Gastrocnemius medialis (tissue), 4 donors: ENCODE measurements at regions not wholly inside any gene's neighbourhood (a gene's known extent, or its start where the extent isn't known, plus 50 kb on each side); places are given as distances from the start of the nearest gene placed in this dataset.

ENCODE experiments used
- ATAC-seq, 2 donors: fragments of 150-250 bp; one replicate each; pipeline ENCODE4 v1.9.1; 2016
- DNase-seq, 2 donors: peaks; one replicate each; pipeline ENCODE4 v3.0.0-alpha.2; 2019
- H3K27ac ChIP-seq, 4 donors: fragments of 200-600 bp; sonication (generic); 1 replicate in 1 of 4; 2 replicates in 3 of 4; pipeline ENCODE4 v1.5.1; 2016 to 2018; ENCODE audit warnings: mild to moderate bottlenecking in 2 of 4, moderate library complexity in 1 of 4
- H3K27me3 ChIP-seq, 3 donors: fragments of 200-600 bp; sonication (generic) in 2 of 3; 1 replicate in 1 of 3; 2 replicates in 2 of 3; pipeline versions ENCODE4 v1.5.1 to v1.6.0; 2016 to 2019; ENCODE audit warnings: mild to moderate bottlenecking in 1 of 3, moderate library complexity in 1 of 3
- H3K36me3 ChIP-seq, 2 donors: fragments of 200-600 bp; sonication (generic) in 1 of 2; one replicate each; pipeline ENCODE4 v1.5.1; 2017 to 2018
- H3K4me1 ChIP-seq, 2 donors: fragments of 200-600 bp; sonication (generic) in 1 of 2; one replicate each; pipeline ENCODE4 v1.5.1; 2016 to 2017; ENCODE audit warnings: mild to moderate bottlenecking in 2 of 2
- H3K4me3 ChIP-seq, 4 donors: fragments of 200-600 bp; sonication (generic) in 3 of 4; 1 replicate in 1 of 4; 2 replicates in 3 of 4; pipeline ENCODE4 v1.5.1; 2016 to 2019; ENCODE audit warnings: mild to moderate bottlenecking in 2 of 4
- H3K9me3 ChIP-seq, 3 donors: fragments of 200-600 bp; sonication (generic) in 2 of 3; 1 replicate in 1 of 3; 2 replicates in 2 of 3; pipeline ENCODE4 v1.5.1; 2016 to 2019
- POLR2A ChIP-seq, 2 donors: fragments of 450-650 bp; IDR thresholded peaks; one replicate each; pipeline ENCODE4 v1.6.1; 2017; ENCODE audit warnings: antibody characterized with exemption in 2 of 2, mild to moderate bottlenecking in 2 of 2, moderate library complexity in 2 of 2
- in situ Hi-C, 4 donors: fragments of 200-750 bp; cut with MboI; loops; one replicate each; pipeline versions ENCODE4 v1.15.0 to v1.8.0; 2017; ENCODE audit warnings: low sequenced_read_pairs in 4 of 4
- intact Hi-C: fragments of 100-400 bp; cut with DNase I; formaldehyde crosslinking; loops from one replicate; pipeline ENCODE4 v1.15.1; 2023; ENCODE audit warnings: low total_unique reads
- TF ChIP-seq, protein P1 (sequence below), 5 experiments: fragments of 450-650 bp in 3 of 5; fragments of 200-600 bp in 2 of 5; sonication (generic) in 2 of 5; IDR thresholded peaks in 4 of 5; conservative IDR thresholded peaks in 1 of 5; 1 replicate in 4 of 5; 2 replicates in 1 of 5; pipeline ENCODE4 v1.5.1; 2016 to 2019; ENCODE audit warnings: antibody characterized with exemption in 5 of 5, mild to moderate bottlenecking in 3 of 5, moderate library complexity in 3 of 5

GRCh38 chr18:78773819-78774218, 205.8 kb upstream of the SALL3 start:
- Histone ChIP-seq H3K36me3 (no peaks in the 10 kb centered on the region), H3K4me3 (no peak overlapping the region), H3K27me3 (no peaks in the 10 kb centered on the region), H3K4me1 (no peaks in the 10 kb centered on the region), H3K27ac (no peak overlapping the region), H3K9me3 (no peaks in the 10 kb centered on the region)
- in situ Hi-C loops, result no loop called here
- intact Hi-C loops, result no loop called here
- ATAC-seq (no peak), DNase-seq (no peak)
- TF ChIP-seq, protein P1, sequence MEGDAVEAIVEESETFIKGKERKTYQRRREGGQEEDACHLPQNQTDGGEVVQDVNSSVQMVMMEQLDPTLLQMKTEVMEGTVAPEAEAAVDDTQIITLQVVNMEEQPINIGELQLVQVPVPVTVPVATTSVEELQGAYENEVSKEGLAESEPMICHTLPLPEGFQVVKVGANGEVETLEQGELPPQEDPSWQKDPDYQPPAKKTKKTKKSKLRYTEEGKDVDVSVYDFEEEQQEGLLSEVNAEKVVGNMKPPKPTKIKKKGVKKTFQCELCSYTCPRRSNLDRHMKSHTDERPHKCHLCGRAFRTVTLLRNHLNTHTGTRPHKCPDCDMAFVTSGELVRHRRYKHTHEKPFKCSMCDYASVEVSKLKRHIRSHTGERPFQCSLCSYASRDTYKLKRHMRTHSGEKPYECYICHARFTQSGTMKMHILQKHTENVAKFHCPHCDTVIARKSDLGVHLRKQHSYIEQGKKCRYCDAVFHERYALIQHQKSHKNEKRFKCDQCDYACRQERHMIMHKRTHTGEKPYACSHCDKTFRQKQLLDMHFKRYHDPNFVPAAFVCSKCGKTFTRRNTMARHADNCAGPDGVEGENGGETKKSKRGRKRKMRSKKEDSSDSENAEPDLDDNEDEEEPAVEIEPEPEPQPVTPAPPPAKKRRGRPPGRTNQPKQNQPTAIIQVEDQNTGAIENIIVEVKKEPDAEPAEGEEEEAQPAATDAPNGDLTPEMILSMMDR (IDR thresholded peaks at IDR 0.05 in 4 of 5, conservative IDR thresholded peaks at IDR 0.05 in 1 of 5), result no peak
- TF ChIP-seq POLR2A (IDR thresholded peaks at IDR 0.05), result no peak

DNA sequence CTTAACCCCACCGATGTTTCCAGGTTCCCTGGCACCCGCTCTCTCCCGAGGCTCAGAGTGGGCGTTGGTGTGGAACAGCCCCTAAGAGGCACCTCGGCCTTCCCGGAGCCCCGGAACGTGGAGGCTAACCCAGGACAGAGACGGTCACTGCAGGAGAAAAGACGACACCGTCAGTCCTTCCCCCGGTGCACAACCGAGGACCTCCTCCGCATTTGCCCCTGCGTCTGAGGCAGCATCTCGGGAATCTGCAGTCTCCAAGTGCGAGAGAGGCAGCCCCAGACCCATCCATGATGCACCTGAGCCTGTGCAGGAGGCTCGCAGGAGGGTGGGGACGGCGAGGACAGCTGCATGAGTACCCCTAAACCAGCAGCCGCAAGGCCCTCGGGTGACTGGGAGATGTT, 204.9 kb upstream of the SALL3 start:
- Histone ChIP-seq H3K27me3 (no peaks in the 10 kb centered on the region), H3K4me1 (no peaks in the 10 kb centered on the region), H3K36me3 (no peaks in the 10 kb centered on the region), H3K9me3 (no peaks in the 10 kb centered on the region), H3K4me3 (no peak overlapping the region), H3K27ac (no peak overlapping the region)
- ATAC-seq, result no peak
- intact Hi-C loops (no loop called here), in situ Hi-C loops (no loop called here)
- no peak for DNase-seq
- no peak for TF ChIP-seq POLR2A (IDR thresholded peaks at IDR 0.05)
- TF ChIP-seq, protein P1 (IDR thresholded peaks at IDR 0.05 in 4 of 5, conservative IDR thresholded peaks at IDR 0.05 in 1 of 5), result no peak

- ATAC-seq, result no peak
- Histone ChIP-seq H3K4me1 (no peaks in the 10 kb centered on the region), H3K27me3 (no peaks in the 10 kb centered on the region), H3K9me3 (no peaks in the 10 kb centered on the region), H3K36me3 (no peaks in the 10 kb centered on the region), H3K4me3 (no peak overlapping the region), H3K27ac (no peak overlapping the region)
- in situ Hi-C loops, result no loop called here
- intact Hi-C loops, result no loop called here
- DNase-seq, result no peak
- TF ChIP-seq, protein P1 (IDR thresholded peaks at IDR 0.05 in 4 of 5, conservative IDR thresholded peaks at IDR 0.05 in 1 of 5), result no peak
- TF ChIP-seq POLR2A (IDR thresholded peaks at IDR 0.05), result no peak
These were observed 203.5 kb upstream of the SALL3 start for GRCh38 chr18:78776151-78776550.

DNA sequence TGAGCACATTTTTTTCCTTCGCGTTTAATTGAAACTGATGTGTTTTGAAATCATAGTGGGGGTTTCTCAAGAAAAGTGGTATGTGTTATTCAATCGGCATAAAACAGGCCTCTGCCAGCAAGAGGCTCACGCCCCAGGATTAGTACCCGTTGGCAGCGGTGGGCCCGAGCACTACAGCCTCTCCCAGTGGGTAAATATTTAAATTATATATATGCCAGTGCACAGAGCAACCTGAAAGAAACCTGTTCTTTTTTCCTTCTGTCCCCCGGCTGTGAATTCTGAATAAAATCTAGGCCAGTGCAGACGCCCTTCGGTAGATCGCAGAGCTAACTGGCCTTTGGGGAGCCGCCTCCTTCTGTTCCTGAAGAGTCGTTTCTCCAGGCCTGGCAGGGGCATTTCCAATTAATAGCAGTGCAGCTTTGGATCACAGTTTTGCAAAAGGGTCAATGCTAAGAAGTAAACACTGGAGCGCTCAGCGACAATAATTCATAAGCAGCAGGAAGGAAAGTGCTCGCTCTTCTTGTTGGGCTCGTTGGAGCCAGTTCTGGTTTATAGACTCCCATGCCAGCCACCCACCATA, 202.8 kb upstream of the SALL3 start:
- ATAC-seq (no peak), DNase-seq (no peak)
- intact Hi-C loops (no loop called here), in situ Hi-C loops (no loop called here)
- H3K36me3 ChIP-seq, result no peaks in the 10 kb centered on the region
- H3K27me3 ChIP-seq, result no peaks in the 10 kb centered on the region
- H3K9me3 ChIP-seq, result no peaks in the 10 kb centered on the region
- no peaks in the 10 kb centered on the region for H3K4me1 ChIP-seq
- H3K4me3 ChIP-seq, result no peak overlapping the region
- no peak for TF ChIP-seq POLR2A (IDR thresholded peaks at IDR 0.05)
- TF ChIP-seq, protein P1 (IDR thresholded peaks at IDR 0.05 in 4 of 5, conservative IDR thresholded peaks at IDR 0.05 in 1 of 5), result no peak
- no peak overlapping the region for H3K27ac ChIP-seq

DNA sequence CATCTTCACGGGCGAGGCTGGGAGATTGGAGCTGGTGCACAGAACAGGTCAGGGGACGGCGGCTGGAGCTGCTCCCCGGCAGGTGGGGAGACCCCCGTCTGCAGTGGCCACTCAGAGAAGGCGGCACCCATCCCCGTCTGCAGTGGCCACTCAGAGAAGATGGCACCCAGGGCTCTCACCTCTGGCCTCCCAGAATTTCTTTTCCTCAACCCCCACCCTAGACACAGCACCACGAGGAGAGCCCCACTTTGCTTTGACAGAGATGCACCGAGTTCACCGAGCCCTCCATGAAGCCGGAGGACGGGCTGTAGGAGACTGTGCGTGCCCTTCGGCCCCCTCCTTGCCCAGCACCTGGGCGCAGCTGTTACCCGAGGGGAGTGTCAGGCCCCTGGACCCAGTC, 201.6 kb upstream of the SALL3 start:
- Histone ChIP-seq H3K9me3 (no peaks in the 10 kb centered on the region), H3K27ac (no peak overlapping the region), H3K4me3 (no peak overlapping the region), H3K27me3 (no peaks in the 10 kb centered on the region), H3K36me3 (no peaks in the 10 kb centered on the region), H3K4me1 (no peaks in the 10 kb centered on the region)
- no peak for TF ChIP-seq POLR2A (IDR thresholded peaks at IDR 0.05)
- TF ChIP-seq, protein P1 (IDR thresholded peaks at IDR 0.05 in 4 of 5, conservative IDR thresholded peaks at IDR 0.05 in 1 of 5), result no peak
- no peak for DNase-seq
- in situ Hi-C loops (no loop called here), intact Hi-C loops (no loop called here)
- ATAC-seq, result no peak
